AG09319 (cell line): ENCODE measurements at regions not wholly inside any gene's neighbourhood (a gene's known extent, or its start where the extent isn't known, plus 50 kb on each side); places are given as distances from the start of the nearest gene placed in this dataset.

Experiments used
- DNase-seq: peaks from one replicate; pipeline ENCODE4 v3.0.0-alpha.2; 2010; ENCODE audit warnings: low read depth; ENCODE audit errors: extremely low read depth
- TF ChIP-seq, protein P1 (sequence below): IDR thresholded peaks from 2 replicates; pipeline ENCODE4 v1.5.1; 2011; ENCODE audit warnings: low read depth, mild to moderate bottlenecking, inconsistent platforms, low read length, moderate library complexity

- no peak for DNase-seq
- TF ChIP-seq, protein P1, sequence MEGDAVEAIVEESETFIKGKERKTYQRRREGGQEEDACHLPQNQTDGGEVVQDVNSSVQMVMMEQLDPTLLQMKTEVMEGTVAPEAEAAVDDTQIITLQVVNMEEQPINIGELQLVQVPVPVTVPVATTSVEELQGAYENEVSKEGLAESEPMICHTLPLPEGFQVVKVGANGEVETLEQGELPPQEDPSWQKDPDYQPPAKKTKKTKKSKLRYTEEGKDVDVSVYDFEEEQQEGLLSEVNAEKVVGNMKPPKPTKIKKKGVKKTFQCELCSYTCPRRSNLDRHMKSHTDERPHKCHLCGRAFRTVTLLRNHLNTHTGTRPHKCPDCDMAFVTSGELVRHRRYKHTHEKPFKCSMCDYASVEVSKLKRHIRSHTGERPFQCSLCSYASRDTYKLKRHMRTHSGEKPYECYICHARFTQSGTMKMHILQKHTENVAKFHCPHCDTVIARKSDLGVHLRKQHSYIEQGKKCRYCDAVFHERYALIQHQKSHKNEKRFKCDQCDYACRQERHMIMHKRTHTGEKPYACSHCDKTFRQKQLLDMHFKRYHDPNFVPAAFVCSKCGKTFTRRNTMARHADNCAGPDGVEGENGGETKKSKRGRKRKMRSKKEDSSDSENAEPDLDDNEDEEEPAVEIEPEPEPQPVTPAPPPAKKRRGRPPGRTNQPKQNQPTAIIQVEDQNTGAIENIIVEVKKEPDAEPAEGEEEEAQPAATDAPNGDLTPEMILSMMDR, result no peak
Observed at GRCh38 chr20:63080811-63081210, 74.0 kb upstream of the BHLHE23 start.

GRCh38 chr20:63080411-63080810, 73.6 kb upstream of the BHLHE23 start:
- no peak for DNase-seq
- TF ChIP-seq, protein P1, result no peak

DNA sequence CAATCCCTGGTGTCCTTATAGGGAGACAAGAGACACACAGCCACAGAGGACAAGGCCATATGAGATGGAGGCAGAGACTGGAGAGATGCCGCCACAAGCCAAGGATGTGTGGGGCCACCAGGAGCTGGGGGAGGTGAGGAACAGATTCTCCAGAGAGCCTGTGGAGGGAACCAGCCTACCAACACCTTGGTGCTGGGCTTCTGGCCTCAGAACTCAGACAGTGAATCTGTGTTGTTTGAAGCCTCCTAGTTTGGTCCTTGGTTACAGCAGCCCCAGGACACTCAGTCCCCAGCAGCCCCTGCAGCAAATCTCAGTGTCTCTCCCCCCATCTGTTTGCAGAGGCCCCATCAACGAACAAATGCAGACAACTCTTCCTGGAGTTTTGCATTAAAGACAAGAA, 73.2 kb upstream of the BHLHE23 start:
- no peak for DNase-seq

GRCh38 chr20:63077705-63078104, 70.9 kb upstream of the BHLHE23 start:
- no peak for DNase-seq
- TF ChIP-seq, protein P1, result no peak

More for the DNA sequence above, 73.2 kb upstream of the BHLHE23 start:
- TF ChIP-seq, protein P1, result no peak

- no peak for DNase-seq
- TF ChIP-seq, protein P1, result no peak
Observed at GRCh38 chr20:63076421-63076820, 69.7 kb upstream of the BHLHE23 start.

GRCh38 chr20:63074631-63075030, 67.9 kb upstream of the BHLHE23 start:
- TF ChIP-seq, protein P1, result no peak
- DNase-seq, result no peak

DNA sequence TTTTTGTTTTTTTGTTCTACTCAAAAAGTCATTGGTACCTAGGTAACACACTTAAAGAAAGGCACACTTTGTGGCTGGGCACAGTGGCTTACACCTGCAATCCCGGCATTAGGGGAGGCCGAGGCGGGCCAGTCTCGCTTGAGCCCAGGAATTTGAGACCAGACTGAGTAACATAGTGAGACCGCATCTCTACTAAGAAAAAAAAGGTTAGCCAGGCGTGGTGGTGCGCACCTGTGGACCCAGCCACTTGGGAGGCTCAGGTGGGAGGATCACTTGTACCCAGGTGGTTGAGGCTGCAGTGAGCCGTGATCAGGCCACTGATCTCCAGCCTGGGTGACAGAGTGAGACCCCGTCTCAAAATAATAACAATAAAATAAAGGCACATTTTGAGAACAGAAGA, 67.4 kb upstream of the BHLHE23 start:
- TF ChIP-seq, protein P1, result no peak
- no peak for DNase-seq
